ENCODE measurements at regions not wholly inside any gene's neighbourhood (a gene's known extent, or its start where the extent isn't known, plus 50 kb on each side); places are given as distances from the start of the nearest gene placed in this dataset.
A peak's percentile ranks its signal among the peaks of the same experiment; 100 is the strongest.

DNA sequence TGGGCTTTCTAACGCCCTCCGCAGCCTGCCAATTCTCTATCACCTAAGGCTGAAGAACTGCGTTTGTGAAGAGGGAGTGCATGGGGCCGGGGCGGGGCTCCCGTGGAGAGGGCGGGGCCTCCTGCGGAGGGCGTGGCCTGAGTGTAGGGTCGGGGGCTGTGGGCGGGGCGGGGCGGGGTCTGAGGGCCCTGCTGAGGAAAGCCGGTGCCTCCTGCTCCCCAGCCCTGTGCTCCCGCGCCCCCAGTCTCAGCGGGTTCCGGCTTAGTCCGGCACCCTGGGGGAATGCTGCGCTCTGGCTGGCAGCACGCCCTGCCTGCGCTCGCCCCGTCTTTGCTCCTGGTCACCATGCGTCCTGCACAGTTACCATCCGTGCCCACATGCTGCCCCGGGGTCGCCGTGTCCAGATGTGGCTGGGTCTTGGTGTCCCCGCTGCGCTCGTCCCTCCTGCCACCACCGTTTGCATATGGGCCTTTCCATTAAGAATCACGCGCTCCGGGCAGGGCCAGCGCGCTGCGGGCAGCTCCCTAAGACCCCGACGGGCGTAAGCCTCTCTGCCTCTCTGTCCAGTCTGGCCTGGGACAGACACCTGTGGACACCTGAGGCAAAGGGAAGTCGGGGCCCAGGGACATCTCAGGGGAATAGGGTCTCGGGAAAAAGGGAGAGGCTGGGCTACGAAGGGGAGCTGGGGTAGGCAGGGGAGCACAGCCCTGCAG, 144.0 kb upstream of the RET start:
- peak; percentile 29 for DNase-seq (ENCODE audit: low read depth)

DNA sequence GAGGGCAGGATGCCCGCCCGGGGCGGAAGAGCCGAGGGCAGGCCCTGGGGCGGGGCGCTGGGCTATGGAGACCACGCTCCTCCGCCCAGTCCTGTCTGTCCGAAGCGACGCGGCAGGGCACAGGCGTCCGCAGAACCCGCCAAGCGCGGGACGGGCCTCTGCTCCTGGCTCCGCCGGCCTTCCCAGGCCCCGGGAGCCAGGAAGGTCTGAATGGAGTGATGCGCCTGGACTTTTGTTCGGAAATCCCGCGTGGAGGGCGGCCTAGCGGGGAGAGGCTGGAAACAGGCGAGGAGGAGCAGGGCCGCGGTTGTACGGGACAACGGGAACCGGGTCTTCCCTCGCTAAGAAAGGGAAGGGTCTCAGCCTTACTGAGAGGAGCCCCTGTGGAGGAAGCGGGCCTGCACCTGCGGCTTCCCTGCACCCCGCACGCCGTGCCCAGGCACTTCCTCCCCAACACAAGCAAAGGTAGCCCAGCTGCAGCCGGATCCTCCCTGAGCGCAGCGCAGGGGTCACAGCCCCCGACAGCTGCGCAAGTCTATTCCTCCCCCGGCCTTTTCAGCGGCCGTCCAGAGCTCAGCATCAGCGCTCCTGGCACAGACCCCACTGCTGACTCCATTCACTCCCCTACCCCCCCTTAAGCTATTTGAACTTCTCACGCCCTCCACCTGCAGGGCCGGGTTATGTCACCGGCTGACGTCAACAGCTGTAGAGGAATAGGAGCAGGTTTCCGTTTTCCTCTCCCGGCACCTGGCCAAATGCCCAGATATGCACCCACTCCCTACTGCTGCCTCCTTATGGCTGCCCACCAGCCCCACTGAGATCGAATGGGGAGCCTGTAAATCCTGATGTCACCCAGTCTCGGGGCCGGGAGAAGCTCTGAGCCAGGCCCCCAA, 143.2 kb upstream of the RET start:
- DNase-seq (ENCODE audit: low read depth) = no peak

DNA sequence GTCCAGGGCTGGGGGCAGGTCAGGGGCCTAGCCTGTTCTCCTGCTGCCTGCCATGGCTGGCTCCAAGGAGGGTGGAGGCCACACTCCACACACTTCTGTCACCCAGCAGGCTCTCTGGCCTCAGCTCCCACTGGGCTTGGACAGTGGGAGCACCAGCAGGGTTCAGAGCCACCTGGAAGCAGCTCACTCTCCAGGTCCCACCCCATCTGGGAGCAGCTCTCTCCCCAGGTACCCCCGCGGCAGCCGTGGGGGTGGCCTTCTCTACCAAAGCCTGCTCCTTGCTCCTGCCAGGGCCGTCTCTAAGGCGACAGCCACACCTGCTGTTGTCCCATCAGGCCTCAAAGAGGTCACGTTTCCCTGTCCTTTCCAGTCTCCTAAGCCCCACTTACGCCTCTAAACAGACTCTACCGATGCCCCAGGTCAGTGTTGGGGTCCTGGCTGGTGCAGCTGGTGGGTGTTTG, 142.5 kb upstream of the RET start:
- no peak for DNase-seq (ENCODE audit: low read depth)

DNA sequence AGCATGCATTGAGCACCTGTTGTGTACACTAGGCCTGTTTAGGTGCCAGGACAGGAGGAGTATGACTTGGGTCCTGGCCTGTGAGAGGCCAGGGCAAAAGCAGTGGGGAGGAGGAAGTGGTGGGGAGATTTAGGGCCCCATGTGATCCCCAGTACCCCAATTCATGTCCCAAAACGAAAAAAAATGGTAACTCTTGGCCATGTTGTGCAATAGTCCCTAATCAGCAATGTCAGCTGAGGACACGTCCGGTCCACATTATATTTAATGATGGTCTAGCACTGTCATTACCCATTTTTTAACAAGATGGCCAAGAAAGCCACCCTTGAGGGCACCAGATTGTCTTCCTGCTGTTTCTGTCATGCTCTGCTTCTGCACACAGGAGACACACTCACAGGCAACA, 142.0 kb upstream of the RET start:
- DNase-seq (ENCODE audit: low read depth) = no peak

DNA sequence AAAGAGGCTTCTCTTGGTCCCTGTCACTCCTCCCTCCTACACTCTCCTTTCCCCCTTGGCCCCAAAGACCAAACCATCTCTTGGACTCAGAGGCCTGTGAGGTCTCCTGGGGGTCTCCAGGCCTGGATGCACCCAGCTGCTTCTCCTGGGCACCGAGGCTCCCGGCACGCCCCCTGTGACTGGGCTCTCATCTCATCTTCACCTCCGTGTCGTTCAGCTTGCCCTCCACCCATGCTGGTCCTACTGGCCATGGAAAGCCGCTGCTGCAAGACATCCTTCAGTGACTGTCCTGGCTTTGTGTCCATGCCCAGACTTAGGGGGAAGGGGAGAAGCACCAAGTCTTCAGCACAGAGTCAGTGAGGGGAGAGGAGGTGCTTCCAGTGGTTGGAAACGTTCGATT, 141.4 kb upstream of the RET start:
- DNase-seq (ENCODE audit: low read depth) = no peak

DNA sequence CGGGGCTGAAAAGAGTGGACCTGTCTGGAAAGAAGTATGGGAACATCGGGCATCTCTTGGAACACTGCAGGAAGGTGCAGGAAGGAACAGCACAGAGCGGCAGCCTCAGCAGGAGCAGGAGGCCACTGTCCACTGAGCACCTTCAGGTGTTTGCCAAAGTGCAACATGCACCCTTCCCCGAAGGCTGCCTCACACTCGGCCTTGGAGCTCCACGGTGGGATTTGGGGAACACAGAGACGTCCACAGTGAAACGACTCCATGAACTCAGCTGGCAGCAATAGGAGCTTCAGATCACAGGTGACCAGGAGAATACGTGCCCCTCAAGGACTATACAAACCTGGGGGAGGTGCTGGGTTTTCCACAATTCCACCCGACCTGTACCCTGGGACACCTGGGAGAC, 140.3 kb upstream of the RET start:
- DNase-seq (ENCODE audit: low read depth) = no peak

DNA sequence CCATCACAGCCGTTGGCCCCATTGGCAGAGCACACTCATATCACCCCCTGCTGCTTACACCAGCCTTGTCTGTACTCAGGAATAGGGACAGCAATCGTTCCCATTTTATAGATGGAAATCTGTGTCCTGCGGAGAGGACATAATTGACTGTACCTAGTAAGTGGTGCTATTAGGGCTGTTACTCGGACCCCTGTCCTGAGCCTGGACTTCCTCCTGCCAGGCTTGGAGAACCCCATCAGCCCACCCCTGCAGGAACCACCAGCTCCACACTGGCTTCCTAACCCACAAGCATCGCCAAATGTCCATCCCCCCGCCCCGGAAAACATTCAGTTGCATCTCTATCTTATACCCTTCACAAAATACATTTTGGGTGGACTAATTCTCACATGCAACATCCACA, 139.8 kb upstream of the RET start:
- no peak for DNase-seq (ENCODE audit: low read depth)

DNA sequence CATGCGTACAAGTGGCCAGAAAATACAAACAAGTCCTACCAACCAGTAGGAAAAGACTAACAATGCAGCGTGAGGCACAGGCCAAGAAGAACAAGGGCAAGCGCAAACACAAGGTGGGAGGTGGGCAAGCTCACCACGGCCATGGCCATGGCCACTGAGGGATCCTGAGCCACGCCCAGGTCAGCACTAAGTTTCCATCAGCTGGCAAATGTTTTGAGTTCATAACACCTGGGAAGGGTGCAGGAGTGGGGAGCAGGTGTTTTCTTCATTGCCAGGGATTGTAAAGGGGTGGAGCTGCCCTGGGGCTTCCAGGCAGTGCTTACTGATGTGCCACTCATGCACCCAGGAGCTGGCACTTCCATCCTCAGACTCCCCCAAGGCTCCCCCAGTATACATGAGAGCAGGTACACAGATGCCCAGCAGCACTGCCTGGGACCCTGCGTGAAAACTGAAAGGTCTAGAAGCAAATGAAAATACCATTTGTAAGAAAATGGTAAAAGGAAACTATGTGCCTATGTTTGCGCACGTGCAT, 139.2 kb upstream of the RET start:
- no peak for DNase-seq (ENCODE audit: low read depth)

DNA sequence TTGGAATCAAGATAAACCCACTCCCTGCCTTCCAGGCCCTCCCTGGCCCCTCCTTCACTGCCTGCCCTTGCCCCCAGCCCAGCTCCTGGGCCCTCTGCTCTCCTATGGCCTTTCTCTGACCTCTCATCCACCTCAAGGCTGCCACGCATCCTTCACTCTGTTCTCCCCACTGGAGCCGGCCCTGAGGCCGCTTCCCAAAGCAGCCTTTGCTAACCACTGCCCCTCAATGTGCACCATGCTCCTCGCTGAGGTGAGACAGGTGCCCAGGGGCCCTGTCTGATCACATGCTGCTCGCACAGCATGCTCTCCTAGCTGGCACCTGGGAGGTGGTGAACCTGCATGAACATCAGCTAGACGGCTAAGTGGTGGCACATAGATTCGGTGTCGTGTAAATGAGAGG, 138.5 kb upstream of the RET start:
- DNase-seq (ENCODE audit: low read depth) = no peak

DNA sequence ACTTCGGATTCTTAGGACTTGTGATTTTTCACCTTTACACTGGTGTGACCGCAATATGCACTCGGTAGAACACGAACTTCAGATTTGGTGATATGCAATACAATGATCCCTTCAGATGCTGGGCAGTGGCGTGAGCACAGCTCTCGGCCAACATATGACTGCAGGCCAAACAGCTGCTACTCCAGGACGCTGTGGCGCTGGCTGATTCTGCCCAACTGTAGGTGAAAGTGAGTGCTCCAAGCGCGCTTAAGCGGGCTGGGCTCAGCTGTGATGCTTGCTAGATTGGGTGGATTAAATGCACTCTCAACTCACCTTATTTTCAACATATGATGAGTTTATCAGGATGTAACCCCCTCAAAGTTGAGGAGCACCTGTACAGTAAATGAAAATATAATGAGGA, 137.6 kb upstream of the RET start:
- DNase-seq (ENCODE audit: low read depth) = no peak

DNA sequence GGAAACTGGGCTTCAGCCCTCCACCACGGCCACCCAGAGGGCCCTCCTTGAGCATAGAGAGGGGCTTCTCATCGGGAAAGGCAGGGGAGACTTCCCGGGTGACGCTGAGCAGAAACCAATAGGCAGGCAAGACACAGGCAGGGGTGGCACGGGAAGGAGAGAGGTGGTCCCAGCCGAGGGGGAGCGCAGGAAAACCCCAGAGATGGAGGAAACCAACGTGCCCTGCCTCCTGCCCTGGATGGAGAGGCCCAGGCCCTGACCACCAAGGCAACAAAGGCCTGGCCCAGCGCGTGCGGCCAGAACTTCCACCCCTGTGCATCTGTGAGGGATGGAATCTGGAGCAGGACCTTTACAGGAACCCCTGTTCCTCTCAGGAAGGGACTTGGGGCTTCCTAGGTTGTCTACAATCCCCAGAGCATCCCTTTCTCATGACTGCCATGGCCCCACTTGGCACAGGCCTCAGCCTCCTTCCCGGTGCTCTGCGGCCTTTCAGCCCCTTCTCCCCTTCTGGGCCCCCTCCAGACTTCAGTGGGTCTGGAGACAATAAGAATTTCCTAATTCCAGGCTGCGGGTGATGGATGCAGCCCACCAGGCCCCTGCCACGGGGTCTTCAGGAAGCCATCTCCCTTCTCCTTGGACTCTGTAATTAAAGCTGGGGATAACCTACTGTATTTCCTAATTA, 137.0 kb upstream of the RET start:
- no peak for DNase-seq (ENCODE audit: low read depth)

DNA sequence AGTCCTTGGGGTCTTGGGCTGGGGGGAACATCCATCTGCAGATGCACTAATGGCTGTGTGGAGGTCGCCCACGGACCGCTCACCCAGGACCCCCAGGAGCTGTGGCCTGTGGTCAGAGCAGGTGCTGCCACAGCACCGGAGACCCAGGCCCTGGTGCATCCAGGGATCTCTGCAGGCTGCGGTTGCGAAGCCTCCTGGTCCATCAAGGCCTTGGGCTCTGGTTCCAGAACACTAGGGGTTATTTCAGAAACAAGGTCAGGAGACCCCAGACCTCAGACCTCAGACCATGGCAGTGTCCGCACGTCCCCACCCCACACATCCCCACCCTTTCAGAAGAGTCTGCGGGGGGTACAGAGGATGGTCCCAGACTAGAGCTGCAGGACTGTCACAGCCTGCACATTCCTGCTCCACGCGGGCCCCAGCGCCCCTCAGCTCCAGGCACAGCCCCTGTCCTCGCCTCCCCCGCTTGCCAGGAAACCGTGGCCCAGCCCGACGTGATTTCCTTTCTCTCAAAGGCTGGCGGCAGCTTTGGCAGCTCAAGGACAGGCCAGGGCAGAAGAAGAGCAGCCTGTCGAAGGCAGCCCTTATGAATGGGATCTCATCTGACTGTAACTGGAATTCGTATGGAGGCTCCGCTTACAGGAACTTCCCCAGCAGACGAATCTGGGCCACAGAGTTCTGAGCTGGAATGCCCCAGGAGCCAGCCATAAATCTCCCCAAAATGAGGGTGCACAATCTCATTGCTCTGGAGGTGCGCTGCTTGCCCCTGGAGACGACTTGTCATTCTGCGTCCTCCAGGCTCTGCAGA, 136.2 kb upstream of the RET start:
- DNase-seq (ENCODE audit: low read depth) = no peak

DNA sequence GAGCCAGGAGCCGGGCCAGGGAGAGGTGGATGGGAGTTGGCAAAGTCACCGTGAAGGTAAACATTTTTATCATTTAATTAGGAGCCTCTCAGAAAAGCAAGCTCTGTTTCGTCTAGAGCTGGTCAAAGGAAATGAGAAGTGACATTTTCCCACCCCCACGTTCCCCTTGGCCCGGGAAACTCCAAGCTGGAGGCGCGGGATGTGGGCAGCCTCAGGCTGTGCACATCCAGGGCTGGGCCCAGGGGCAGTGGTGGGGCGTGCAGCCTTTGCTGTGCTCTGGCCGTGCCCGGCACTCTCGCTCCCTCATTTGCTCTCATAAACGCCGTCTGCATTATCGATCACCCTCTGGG, 135.6 kb upstream of the RET start:
- no peak for DNase-seq (ENCODE audit: low read depth)

DNA sequence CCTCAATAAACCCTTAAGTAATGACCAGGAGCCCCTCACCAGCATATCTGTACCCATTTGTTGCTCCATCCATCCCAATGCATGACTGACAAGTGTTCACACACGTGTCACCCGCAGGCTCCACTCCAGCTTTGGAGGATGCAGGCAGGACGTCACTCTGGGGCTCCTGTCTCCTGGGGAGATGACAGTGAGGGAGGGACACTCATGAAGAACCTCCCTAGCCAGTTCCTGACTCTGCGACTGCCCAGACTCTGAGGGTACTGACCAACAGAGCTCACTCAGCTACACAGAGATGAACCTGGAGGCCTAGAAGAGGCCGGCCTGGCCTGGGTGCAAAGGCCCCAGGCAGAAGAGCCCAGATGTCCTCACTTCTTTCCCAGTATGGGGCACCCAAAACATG, 135.1 kb upstream of the RET start:
- no peak for DNase-seq (ENCODE audit: low read depth)

DNA sequence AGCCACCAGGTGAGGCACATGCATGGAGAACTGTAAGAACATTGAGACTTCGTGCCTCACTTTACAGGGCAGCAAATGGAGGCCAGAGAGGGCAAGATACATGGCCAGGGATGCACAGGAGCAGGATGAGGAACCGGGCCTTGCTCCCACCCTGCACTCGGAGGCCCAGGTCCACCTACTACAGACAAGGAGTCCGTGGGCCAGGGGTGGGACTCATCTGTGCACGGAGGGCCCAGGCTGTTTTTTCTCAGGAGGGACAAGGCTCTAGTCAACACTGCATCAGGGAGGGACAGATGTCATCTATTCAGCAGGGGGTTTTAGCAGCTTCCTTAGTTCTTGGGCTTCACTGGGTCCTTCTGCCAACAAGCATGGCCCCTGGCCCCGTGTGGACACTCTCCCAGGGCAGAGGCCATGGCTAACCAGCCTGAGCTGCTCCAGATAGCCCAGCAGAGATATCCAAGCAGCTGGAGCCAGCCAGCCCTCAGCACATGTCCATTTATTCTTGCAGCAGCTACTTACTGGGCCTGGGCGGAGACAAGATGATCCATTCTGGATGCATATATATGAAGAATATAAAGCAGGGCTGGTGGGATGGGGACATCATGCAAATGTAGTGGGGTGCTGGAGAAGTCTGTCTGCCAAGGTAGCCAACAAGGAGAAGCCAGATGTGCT, 134.5 kb upstream of the RET start:
- DNase-seq (ENCODE audit: low read depth) = no peak

DNA sequence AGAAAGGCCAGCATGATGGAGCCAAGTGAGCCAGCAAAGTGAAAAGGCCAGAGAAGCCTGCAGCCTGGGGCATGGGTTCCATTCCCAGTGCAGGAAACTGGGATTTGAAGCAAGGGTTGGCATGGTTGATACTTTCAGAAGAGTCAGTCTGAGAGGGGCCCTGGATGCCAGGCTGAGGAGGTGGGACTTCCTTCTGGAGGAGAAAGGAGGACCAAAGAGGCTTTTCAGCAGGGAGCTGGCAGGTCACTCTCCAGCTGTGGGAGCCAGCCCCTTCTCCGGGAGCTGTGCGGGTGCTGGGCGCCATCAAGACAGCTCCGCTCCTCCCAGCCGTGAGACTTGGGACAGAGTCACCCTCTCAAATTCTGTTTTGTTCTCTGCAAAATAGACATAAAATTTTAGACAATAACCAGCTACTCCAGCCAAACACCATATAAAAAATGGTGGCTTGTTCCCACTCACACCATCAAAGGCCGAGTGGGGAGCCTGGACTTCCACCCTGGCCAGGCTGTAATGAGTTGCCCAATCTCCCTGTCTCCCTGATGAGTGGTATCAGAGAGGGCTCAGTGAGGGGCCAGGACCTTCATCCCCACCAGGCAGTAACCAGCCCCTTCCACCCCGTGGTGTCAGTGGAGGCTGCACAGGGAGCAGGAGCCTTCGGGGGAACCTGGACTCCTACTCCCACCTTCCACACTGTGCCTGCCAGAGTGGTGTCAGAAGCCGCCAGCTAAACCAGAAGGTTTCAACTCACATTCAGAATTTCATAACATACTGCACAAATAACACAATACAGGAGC, 133.6 kb upstream of the RET start:
- DNase-seq (ENCODE audit: low read depth) = no peak

DNA sequence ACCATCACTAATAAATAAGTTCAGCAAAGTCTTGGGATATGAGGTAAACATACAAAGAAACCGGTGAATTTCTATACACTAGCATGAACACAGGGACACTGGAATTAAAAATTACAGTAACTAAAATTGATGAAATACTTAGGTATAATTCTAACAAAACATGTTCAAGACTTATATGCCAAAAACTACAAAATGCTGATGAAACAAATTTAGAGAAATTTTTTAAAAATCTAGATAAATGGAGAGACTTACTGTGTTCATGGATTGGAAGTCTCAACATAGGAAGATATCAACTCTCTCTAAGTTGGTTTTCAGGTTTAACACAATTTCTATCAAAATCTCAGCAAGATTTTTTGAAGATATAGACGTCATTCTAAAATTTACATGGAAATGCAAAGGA, 128.8 kb upstream of the RET start:
- no peak for DNase-seq (ENCODE audit: low read depth)

DNA sequence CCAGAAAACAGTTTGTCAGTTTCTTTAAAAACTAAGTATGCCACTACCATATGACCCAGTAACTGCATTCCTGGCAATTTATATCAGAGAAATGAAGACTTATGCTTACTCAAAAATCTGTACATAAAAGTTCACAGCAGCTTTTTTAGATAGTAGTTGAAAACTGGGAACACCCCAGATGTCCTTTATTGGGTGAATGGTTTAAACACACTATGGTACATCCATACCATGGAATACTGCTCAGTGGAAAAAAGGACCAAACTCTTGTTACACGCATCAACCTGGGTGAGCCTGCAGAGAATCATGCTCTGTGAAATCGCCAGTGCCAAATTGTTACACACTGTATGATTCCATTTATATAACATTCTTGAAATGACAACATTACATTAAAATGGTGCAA, 127.6 kb upstream of the RET start:
- DNase-seq (ENCODE audit: low read depth) = no peak

DNA sequence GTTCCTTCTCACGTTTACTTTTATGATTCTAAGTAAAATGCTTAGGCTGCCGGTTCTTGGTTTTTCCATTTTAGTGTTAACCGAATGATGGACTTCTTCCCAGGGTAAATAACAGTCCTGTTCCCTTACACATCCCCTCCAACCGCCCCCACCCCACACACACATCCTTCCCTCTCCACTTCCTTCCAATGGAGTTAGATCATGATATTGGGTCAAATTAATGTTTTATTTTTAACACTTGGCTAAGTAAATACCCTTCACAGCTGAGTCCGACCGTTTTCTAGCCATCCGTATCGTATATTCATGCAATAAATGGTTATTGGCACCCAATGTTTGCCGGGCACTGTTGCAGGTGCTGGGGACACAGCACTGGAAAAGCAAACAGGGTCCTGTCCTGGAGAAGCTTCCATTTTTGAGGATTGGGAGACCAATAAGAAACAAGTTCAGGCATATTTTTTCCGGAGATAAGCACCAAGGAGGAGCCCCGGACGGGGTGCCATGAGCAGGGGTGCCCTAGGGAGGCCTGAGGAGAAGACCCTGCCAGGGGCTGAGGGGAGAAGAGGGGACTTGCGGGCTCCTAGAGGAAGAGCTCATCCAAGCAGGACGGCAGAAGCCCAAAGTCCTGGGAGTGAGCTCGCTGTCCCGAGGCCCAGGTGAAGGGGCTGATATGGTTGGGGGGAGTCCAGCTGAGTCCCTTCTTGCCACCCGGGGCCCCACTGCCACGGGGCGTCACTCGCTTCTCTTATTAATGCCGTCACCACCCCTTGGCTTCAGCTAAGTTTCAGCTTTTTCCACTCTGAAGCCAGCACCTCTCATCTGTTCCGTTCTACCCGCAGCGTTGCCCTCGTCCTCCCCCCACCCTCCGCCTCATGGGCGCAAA, 126.0 kb upstream of the RET start:
- no peak for DNase-seq (ENCODE audit: low read depth)

Data from stimulated activated CD8-positive, alpha-beta memory T cell treated with anti-CD3 and anti-CD28 coated beads, Interleukin-15, amount 100 ng/mL, for 1 hour (primary cell).